Mesenteric fat pad (tissue), 1 donor: ENCODE measurements at regions not wholly inside any gene's neighbourhood (a gene's known extent, or its start where the extent isn't known, plus 50 kb on each side); places are given as distances from the start of the nearest gene placed in this dataset.
"Not testable (repeated sequence)": the region's sequence is repeated elsewhere in the genome, so short reads cannot be mapped to it uniquely, and the experiment has no call there.

Source experiments
- DNase-seq: peaks from one replicate; pipeline ENCODE4 v3.0.0-alpha.2; 2020; ENCODE audit warnings: low spot score
- donor health status: DM: yes; HTN: yes; CAD: no.

- DNase-seq: no peak
Measured at GRCh38 chr6:128599036-128599435, 78.6 kb upstream of the PTPRK start.

- no peak for DNase-seq
Measured at GRCh38 chr6:128598571-128598970, 78.2 kb upstream of the PTPRK start.

- no peak for DNase-seq
Measured at GRCh38 chr6:128597956-128598355, 77.6 kb upstream of the PTPRK start.

GRCh38 chr6:128597004-128597403 is 76.6 kb upstream of the PTPRK start:
- DNase-seq: no peak

- no peak for DNase-seq
Measured at GRCh38 chr6:128595544-128595943, 75.1 kb upstream of the PTPRK start.

GRCh38 chr6:128586095-128586494 is 65.7 kb upstream of the PTPRK start:
- no peak for DNase-seq

- DNase-seq: peak; percentile 74
Measured at GRCh38 chr6:128580224-128581110, 60.1 kb upstream of the PTPRK start.

- not testable (repeated sequence) for DNase-seq
Measured at GRCh38 chr6:128575254-128575653, 54.9 kb upstream of the PTPRK start.

GRCh38 chr6:128574402-128574801 is 54.0 kb upstream of the PTPRK start:
- DNase-seq: no peak

GRCh38 chr6:128573036-128573435 is 52.6 kb upstream of the PTPRK start:
- DNase-seq: no peak

- no peak for DNase-seq
Measured at GRCh38 chr6:128572294-128572693, 51.9 kb upstream of the PTPRK start.

- DNase-seq: no peak
Measured at GRCh38 chr6:128570680-128571063, 50.3 kb upstream of the PTPRK start.

- DNase-seq: no peak
Measured at GRCh38 chr6:128569732-128570679, 49.6 kb upstream of the PTPRK start.
